ENCODE measurements at regions not wholly inside any gene's neighbourhood (a gene's known extent, or its start where the extent isn't known, plus 50 kb on each side); places are given as distances from the start of the nearest gene placed in this dataset.
"Not testable (repeated sequence)": the region's sequence is repeated elsewhere in the genome, so short reads cannot be mapped to it uniquely, and the experiment has no call there.

DNA sequence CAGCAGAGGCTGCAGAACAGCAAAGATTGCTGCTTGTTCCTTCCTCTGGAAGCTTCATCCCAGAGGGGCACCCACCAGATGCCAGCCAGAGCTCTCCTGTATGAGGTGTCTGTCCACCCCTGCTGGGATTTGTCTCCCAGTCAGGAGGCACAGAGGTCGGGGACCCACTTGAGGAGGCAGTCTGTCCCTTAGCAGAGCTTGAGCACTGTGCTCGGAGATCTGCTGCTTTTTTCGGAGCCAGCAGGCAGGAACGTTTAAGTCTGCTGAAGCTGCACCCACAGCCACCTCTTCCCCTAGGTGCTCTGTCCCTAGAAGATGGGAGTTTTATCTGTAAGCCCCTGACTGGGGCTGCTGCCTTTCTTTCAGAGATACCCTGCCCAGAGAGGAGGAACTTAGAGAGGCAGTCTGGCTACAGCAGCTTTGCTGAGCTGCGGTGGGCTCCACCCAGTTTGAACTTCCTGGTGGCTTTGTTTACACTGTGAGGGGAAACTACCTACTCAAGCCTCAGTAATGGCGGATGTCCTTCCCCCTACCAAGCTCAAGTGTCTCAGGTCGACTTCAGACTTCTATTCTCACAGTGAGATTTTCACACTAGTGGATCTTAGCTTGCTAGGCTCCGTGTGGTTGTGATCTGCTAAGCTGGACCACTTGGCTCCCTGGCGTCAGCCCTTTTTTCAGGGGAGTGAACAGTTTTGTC, 101.8 kb upstream of the GLRA1 start:
- DNase-seq, result not testable (repeated sequence)

DNA sequence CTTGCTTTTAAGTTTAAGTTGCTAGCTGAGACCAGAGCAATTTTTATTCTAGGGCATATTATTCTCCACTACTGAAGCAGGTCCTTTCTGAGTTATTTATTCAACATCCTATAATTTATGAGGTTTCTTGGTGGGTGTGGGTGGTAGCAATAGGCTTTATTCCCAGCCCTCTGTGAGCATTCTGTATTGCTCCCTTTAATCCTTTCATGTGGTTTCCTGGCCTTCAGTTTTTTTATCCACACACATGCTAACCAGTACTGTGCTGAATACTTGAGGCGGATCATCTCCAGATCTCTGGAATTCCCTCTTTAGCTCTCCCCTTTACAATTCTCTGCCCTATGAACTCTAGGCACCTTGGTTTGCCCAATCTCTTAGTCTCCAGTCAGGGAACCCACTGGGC, 91.8 kb upstream of the GLRA1 start:
- DNase-seq, result no peak

DNA sequence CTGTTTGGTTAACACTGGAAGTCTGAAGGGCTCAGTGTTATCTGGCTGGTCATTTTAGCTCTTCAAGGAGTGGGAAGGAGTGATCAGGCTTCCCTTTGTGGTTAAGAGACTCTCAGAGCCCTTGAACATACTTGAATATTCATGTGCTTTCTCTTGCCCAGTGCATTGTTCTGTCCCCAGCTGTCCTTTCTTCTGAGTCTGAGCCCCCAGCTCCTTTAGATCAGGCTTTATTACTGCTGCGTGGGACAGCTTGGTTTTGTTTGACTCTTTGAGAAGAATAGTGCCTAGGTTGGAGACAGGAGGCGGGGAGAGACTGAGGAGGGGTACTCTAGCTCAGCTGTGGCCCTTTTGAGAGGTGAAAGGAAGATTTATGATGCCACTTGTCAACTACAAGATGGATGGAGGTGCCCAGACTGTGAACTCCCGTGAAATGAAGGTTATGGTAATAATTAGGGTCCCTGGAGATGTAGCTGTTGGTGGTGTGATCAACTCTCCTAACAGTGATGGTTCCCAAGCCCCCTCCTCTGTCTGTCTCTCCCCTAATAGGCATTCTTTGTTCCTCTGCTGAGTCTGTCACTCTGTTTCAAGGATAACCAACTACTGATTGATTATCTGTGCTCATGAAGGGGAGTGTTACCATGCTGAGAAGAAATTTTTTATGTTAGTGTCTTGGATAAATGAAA, 83.1 kb upstream of the GLRA1 start:
- DNase-seq, result no peak

DNA sequence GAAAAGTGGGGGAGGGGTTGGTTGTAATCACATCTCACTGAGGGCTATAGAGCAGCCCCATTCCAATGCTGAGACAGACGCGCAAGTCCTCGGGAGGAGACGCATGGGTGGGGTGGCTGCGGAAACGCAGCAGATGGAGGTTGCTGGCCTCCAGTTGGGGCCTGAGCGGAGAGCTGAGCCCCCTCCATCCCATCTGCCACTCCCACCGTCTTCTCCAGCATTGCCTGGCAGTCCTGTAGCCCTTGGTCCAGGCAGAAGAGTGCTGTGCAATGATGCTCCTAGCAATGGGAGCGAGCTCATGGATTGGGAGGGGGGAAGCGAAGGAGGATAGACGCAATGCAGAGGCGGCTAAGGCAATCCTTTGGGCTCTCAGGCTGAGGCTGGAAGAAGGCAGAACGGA, 79.4 kb upstream of the GLRA1 start:
- DNase-seq, result no peak

Measured in right forelimb (tissue), 1 donor.